Sigmoid colon (tissue), 4 donors: ENCODE measurements at regions not wholly inside any gene's neighbourhood (a gene's known extent, or its start where the extent isn't known, plus 50 kb on each side); places are given as distances from the start of the nearest gene placed in this dataset.

Source experiments
- CTCF ChIP-seq, 4 experiments: fragments of 450-650 bp in 3 of 4; fragments of 200-600 bp in 1 of 4; IDR thresholded peaks; one replicate each; pipeline ENCODE4 v1.5.1; 2016 to 2019; ENCODE audit warnings: antibody characterized with exemption in 4 of 4, mild to moderate bottlenecking in 3 of 4, moderate library complexity in 2 of 4
- EP300 ChIP-seq, 4 donors: sonication (generic); formaldehyde crosslinking; IDR thresholded peaks; one replicate each; pipeline ENCODE4 v1.6.1; 2017; ENCODE audit warnings: antibody characterized with exemption in 4 of 4
- POLR2A ChIP-seq, 2 donors: fragments of 450-650 bp; IDR thresholded peaks; one replicate each; pipeline ENCODE4 v1.6.1; 2016; ENCODE audit warnings: antibody characterized with exemption in 2 of 2, mild to moderate bottlenecking in 2 of 2, moderate library complexity in 2 of 2
- POLR2AphosphoS5 ChIP-seq, 4 donors: sonication (generic); formaldehyde crosslinking; IDR thresholded peaks; one replicate each; pipeline ENCODE4 v1.6.1; 2017; ENCODE audit warnings: antibody characterized with exemption in 4 of 4

GRCh38 chr14:49493557-49493956 lies 92.6 kb downstream of the RPS29 start:
- TF ChIP-seq CTCF (IDR thresholded peaks at IDR 0.05) = no peak
- TF ChIP-seq POLR2A (IDR thresholded peaks at IDR 0.05) = no peak
- no peak for TF ChIP-seq POLR2AphosphoS5 (IDR thresholded peaks at IDR 0.05)
- TF ChIP-seq EP300 (IDR thresholded peaks at IDR 0.05) = no peak
